IPS-18c (cell line): ENCODE measurements at regions not wholly inside any gene's neighbourhood (a gene's known extent, or its start where the extent isn't known, plus 50 kb on each side); places are given as distances from the start of the nearest gene placed in this dataset.

Experiments used
- H3K4me3 ChIP-seq: 2 replicates; pipeline ENCODE4 v1.7.0; 2013; ENCODE audit warnings: low read depth, mild to moderate bottlenecking, low read length, moderate library complexity; ENCODE audit not compliant: insufficient read depth
- H3K9me3 ChIP-seq: one replicate; pipeline ENCODE4 v1.6.1; 2013; ENCODE audit warnings: mild to moderate bottlenecking, low read length, moderate library complexity; ENCODE audit not compliant: control insufficient read depth, insufficient read depth

DNA sequence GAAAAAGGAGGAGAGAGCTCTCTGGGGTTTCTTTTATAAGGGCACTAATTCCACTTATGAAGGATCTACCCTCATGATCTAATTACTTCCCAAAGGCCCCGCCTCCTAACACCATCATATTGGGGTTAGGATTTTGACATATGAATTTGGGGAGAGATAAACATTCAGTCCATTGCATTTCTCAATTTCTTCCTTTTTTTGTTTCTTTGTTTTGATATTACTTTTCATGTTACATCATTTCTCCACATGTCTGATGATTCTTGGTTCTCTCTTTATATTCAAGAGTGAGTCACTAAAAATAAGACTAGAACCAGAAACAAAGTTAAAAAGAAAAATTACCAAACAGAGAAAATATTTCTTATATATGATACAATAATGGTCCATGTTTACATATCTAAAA is 63.2 kb upstream of the DUSP10 start:
- H3K4me3 ChIP-seq: no peak overlapping the region
- H3K9me3 ChIP-seq: no peaks in the 10 kb centered on the region

- Histone ChIP-seq H3K4me3 (no peak overlapping the region), H3K9me3 (no peaks in the 10 kb centered on the region)
Measured at GRCh38 chr1:221804303-221804702, 62.4 kb upstream of the DUSP10 start.

DNA sequence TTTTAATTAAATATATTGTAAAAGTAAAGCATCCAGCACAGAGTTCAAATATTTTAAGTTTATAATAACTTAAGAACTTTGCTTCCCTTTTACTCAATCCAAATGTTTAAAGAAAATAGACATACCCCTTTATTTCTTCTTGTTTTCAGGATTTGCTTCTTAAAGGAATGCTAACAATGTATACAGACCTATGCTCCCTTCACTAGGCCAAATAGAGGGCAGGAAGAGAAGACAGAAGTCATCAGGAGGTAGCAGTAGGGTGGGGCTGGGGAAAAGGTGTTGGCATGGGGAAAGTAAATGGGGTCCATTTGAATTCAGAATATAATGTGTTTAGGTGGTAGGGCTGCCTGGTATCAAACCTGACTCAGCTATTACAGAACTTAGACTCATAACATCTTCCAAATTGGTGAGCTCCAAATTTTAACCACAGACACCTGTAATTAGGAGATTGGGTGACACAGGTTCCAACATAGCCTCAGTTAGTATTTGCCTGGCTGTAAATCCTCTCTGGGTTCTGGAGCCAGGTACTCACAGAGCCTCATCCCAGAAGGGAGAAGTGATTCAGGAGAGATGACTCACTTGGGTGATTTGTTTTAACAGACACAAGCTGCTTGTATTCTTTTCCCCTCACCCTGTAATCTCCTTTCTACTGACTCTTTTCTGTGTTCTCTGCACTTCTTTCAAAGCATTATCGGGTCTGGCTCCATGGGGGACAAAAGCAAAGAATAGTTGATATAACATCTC is 60.1 kb upstream of the DUSP10 start:
- no peak overlapping the region for H3K4me3 ChIP-seq
- no peaks in the 10 kb centered on the region for H3K9me3 ChIP-seq

DNA sequence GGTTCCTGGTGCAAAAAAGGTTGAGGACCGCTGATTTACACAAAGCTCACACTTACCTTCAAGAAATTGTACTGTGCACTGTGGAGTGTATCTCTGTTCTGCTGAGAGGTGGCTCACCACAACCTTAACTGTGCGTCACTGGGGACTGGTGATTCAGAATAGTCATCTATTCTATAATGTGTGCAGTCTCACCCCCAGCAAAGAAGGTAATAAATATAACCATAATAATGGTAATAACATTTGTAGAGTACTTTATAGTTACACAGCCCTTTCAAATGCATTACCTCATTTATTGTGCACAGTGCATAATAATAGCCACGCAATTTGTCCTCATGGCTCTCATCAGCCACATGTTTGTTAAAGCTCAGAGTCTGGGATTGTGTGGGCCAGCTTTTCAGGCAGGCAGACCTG is 59.4 kb upstream of the DUSP10 start:
- H3K4me3 ChIP-seq: no peak overlapping the region
- H3K9me3 ChIP-seq: no peaks in the 10 kb centered on the region

- Histone ChIP-seq H3K9me3 (no peaks in the 10 kb centered on the region), H3K4me3 (no peak overlapping the region)
Measured at GRCh38 chr1:221800831-221801230, 58.9 kb upstream of the DUSP10 start.

DNA sequence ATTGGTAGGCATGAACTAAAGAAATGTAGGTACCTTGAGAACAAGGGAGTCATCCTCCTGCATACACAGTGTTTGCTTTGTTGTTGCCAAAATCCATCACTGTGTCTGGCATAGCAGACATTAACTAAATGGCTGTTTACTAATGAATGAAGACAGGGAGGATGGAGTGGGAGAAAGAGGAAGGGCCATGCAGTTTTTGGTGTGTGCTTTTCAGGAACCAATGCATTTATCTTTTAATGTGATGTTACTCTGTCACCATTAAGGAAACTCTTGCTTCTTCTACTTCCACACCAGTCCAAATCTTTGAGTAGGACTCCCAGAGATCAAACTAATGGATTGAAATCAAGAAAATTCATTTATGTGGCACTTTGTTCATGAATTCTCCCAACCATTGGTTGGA is 55.6 kb upstream of the DUSP10 start:
- H3K9me3 ChIP-seq: no peaks in the 10 kb centered on the region
- no peak overlapping the region for H3K4me3 ChIP-seq

DNA sequence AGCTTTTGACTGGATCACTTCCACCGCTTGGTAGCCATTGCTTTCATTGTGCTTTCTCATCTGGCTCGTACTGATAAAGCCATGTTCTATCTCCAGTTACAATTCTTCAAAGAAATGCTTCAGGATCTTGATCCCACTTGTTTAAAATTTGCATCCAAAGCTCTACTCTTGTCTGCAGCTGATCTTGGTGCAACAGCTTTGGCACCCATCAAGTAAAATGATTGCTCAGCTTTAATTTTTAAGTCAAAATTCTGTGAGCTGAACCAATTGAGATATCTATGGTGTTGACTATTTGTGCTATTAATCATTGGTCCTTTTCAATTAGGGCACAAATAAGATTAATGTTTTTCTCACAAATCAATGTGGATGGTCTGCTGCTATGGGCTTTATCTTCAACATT is 54.8 kb upstream of the DUSP10 start:
- Histone ChIP-seq H3K9me3 (no peaks in the 10 kb centered on the region), H3K4me3 (no peak overlapping the region)

GRCh38 chr1:221795380-221795779 is 53.5 kb upstream of the DUSP10 start:
- Histone ChIP-seq H3K9me3 (no peaks in the 10 kb centered on the region), H3K4me3 (no peak overlapping the region)

- no peaks in the 10 kb centered on the region for H3K9me3 ChIP-seq
- H3K4me3 ChIP-seq: no peak overlapping the region
Measured at GRCh38 chr1:221794935-221795334, 53.0 kb upstream of the DUSP10 start.

DNA sequence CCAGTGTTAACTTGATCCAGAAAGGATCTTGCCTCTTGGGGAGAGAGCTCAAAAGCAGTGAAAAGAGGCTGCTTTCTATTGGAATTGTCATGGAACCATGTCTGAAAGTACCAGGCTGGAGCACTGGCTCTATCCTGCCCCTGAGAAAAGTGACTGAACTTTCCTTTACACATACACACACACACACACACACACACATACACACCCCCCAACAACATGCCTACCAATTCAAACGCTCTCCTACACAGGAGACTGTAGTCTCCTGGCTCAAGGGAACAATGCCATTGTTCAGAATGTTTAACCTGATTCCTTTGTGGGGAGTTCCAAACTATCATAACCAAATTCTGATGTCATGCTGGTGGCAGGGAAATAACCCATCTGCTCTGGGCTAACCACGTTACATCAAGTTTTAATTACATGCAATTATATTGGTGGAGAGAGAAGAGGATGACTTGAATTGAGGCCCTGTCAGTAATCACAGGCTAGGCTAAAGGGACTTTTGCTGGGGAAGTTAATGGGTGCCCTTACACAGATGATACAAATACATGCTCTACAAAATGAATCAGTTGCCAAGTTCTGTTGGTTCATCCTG is 52.3 kb upstream of the DUSP10 start:
- Histone ChIP-seq H3K9me3 (no peaks in the 10 kb centered on the region), H3K4me3 (no peak overlapping the region)

GRCh38 chr1:221793439-221794078 is 51.7 kb upstream of the DUSP10 start:
- H3K4me3 ChIP-seq: no peak overlapping the region
- no peaks in the 10 kb centered on the region for H3K9me3 ChIP-seq

DNA sequence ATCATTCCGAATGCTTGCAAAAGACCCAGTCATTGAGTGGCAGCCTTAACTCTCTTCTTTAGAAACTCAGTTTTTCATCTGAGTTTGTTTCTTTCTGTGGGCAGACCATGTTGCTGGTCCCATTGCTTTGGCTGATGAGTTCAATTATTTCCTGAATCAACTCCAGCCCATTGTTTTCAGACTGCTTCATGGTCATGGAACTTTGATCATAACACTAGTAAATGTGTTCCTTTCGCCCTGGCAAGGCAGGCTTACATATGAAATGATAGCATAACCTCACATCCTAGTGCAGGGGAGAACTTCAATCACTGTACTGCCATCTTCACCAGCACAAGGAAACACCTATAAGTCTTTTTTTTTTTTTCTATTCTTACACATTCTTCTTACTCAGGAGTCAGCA is 50.0 kb upstream of the DUSP10 start:
- Histone ChIP-seq H3K4me3 (no peak overlapping the region), H3K9me3 (no peaks in the 10 kb centered on the region)
